Umbilical cord (tissue), 1 donor: ENCODE measurements at regions not wholly inside any gene's neighbourhood (a gene's known extent, or its start where the extent isn't known, plus 50 kb on each side); places are given as distances from the start of the nearest gene placed in this dataset.

Source experiments
- DNase-seq: peaks from one replicate; pipeline ENCODE4 v3.0.0-alpha.2; 2015; ENCODE audit warnings: low spot score

GRCh38 chr5:3736466-3736865, 140.8 kb downstream of the IRX1 start:
- no peak for DNase-seq

GRCh38 chr5:3736926-3737325, 141.3 kb downstream of the IRX1 start:
- no peak for DNase-seq

DNA sequence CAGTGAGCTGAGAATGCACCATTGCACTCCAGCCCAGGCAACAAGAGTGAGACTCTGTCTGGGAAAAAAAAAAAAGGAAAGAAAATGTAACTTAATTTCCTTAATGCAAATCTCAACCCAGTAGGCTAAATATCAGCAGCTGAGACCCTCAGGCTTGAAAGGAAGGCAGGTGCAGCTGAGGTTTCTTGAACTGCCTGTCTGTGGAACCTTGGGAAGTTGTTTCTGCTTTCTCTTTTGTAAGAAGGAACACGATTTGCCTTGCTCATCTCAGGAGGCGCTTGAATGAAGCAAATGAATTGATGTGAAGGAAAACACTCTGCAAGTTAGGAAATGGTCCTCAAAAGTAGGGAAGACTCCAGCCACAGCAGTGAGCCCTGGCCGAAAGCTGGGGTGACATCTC, 143.3 kb downstream of the IRX1 start:
- no peak for DNase-seq

DNA sequence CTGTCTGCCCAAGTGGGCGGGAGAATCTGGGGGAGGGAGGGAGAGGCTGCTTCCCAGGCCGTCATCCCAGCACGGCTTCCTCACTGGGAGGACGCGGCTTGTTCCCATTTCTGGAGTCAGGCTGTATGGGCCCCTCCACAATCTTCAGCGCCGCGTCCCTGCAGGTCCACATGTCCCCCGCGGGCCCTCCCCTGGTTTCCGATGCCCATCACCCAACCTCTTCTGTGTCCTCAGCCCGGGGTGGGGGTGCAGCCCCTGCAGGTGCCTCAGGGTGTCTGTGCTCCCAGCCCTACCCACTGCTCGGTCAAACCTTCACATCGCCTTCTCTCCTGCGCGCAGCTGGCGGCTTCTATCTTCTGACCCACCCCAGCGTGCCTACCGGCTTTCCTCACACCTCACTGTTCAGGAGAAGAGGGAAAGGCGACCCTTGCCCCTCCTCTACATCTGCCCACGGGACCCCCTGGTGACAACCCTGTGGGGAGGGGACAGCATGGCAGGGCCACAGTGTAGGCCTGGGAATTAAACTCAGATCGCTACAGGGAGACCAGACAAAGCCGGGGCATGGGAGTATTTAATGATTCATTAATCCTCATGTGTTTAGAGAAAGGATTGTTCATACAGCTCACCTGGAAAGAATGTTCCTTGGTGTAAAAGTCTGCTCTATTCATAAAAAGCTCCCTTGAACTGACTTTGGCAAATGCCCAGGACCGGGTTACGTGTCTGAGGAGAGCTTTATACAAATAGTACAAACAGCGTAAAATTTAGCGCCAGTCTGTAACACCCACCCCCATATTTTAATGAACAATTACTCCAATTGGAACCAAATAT, 145.1 kb downstream of the IRX1 start:
- no peak for DNase-seq

- DNase-seq: no peak
Measured at GRCh38 chr5:3741374-3741770, 145.7 kb downstream of the IRX1 start.

DNA sequence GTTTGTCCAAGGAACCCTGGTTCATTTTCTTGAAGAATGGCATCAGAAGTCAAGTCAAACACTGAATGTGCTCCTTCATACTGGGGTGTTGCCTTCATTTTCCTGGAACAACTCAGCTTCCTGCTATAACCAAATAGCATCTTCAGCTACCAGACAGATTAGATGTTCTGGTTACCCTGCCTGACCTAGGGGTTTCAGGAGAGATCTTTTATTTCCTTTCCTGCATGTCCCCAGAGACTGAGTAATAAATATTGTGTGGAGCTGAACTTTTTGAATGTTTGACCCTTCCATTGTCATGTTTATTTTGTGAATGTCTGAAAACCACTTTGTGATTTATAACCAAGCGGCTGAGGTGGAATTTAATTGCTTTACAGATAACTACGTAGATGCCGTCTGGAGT, 147.1 kb downstream of the IRX1 start:
- DNase-seq: no peak

- no peak for DNase-seq
Measured at GRCh38 chr5:3751846-3752245, 156.2 kb downstream of the IRX1 start.

DNA sequence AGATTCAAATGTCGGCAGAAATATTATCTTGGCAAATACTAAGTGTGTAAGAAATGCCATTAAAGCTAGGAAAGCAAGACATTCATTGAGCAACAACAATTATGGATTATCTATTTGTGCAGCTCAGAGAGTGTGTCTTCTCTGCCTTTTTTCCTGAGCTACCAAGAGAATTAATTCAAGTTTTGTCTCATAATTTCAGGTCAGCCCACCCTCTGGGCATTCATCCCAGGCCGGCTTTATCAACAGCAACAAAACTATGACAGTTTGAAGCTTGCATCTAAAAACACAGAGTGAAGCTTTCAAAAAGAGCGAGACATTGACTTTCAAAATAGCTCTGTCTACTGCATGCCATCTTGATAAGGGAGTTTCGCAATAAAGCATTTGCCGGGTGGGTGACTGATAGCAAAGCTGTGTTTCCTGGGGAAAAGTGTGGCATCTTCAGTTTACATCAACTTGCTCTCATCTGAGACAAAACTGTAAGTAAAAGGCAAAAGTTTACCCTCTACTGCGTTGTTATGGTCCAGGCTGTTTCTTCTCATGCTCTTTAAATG, 182.4 kb downstream of the IRX1 start:
- peak; percentile 11 for DNase-seq

GRCh38 chr5:3778945-3779344, 183.3 kb downstream of the IRX1 start:
- DNase-seq: no peak

GRCh38 chr5:3780278-3780677, 184.6 kb downstream of the IRX1 start:
- no peak for DNase-seq

DNA sequence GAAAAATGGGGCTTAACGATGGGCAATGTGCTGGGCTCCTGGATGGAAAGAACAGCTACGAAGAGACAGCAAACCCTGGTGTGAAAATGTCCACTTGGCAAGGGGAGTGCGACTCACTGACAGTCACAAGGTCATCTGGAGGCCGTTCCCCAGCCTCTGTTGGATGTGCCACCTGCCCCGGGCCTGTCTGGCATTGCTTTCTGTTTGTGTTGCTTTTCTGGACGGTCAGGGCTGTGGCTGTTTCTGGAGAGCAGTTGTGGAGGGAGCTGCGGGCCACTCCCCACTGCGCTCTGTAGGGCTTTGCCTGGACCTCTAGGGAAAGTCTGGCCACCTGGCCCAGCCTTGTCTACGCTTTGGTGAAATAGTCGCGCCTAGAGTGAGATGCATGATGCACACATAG, 185.3 kb downstream of the IRX1 start:
- no peak for DNase-seq

GRCh38 chr5:3784854-3785253, 189.2 kb downstream of the IRX1 start:
- no peak for DNase-seq

DNA sequence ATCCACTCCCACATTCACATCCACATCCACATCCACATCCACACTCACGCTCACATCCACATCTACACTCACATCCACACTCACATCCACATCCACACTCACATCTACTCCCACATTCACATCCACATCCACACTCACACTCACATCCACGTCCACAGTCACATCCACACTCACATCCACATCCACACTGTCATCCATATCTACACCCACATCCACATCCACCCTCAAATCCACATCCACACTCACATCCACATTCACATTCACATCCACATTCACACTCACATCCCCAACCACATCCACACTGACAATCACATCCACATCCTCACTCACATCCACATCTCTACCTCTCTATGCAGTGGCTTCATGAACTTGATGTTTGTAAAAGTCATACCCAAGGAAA, 190.5 kb downstream of the IRX1 start:
- DNase-seq: no peak

DNA sequence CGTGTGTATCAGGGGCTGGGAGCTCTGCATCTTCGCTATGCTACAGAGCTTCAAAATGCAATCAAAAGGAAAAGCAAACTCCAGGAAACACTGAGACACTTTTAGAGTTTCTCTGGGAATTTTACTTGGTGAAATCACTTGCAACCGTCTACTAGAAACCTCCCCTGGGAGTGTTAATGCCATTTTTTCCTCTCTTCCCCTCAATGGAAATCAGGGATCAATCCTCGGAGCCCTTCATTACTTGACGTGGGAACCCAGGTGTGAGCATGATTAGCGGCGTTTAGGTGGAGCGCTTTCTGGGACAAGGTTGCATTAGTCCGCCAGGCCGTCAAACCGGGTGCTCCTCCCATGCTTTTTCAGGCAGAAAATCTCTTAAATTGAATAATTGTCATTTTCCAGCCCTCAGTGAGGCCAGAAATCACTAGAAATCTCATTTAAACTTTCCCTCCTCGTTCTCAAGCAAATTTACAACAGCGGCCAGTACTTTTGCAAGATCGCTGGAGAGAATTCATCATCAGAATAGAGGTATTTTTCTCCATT, 191.3 kb downstream of the IRX1 start:
- DNase-seq: no peak

DNA sequence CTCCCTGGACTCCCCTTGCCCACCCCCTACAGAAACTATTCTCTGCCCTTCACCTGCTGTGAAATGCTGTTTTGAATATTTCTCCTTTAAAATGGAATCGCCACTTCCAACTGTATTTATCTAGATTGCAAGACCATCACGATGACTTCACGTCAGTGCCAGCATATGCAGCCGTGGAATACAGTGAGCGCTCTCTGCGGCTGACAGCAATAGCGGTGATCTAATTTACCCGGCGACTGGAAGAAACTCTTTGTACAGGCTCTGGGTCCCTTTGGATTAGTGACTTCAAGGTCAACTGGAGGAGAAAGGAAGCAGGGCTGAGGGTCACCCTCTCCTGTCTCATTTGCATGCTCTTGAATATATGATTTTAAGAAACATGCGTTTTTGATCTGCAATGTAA, 192.0 kb downstream of the IRX1 start:
- no peak for DNase-seq

- no peak for DNase-seq
Measured at GRCh38 chr5:3789519-3790193, 194.0 kb downstream of the IRX1 start.

- no peak for DNase-seq
Measured at GRCh38 chr5:3793162-3793561, 197.5 kb downstream of the IRX1 start.

DNA sequence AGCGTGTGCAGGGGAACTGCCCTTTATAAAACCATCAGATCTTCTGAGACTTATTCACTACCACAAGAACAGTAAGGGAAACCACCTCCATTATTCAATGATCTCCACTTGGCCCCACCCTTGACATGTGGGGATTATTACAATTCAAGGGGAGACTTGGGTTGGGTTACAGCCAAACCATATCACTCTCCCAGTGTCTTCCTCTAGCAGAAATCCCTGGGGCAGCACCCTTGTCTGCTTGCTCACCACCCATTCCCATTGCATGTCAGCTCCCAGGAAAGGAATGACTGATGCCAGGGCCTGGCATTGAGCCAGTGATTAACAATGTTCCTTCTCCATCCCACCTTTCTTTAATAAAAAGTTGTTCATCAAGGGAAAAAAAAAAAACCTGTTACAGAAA, 199.0 kb downstream of the IRX1 start:
- DNase-seq: no peak

DNA sequence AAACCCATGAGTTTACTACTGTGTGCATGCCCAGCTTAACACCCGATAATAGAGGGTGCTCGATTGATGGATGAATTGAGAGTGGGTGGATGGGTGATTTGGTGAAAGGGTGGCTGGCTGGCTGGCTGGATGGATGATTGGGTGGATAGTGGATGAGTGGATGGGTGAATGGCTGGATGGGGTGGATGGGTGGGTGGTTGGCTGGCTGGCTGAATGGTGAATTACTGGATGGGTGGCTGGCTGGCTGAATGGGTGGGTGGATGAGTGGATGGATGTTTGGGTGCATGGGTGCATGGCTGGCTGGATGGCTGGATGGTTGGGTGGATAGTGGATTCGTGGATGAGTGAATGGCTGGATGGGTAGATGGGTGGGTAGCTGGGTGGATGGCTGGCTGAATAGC, 201.1 kb downstream of the IRX1 start:
- DNase-seq: no peak

- DNase-seq: no peak
Measured at GRCh38 chr5:3801967-3802366, 206.3 kb downstream of the IRX1 start.

DNA sequence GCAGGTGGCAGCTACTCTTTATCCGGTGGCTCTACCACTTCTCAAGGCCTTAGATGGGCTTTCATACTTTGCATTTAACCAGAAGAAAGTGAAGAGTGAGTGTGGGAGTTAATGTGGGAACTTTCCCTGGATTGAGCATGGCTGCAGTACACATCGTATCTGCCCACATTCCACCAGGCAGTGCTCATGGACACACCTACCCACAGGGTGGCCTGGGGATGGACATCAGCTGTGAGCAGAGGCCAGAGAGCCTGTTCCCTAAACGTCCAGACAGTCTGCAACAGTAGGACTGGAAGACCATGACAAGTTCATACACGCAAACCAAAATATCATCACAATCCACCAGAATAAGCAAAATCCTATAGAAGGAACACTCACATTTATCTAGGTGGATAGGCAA, 213.8 kb downstream of the IRX1 start:
- no peak for DNase-seq

DNA sequence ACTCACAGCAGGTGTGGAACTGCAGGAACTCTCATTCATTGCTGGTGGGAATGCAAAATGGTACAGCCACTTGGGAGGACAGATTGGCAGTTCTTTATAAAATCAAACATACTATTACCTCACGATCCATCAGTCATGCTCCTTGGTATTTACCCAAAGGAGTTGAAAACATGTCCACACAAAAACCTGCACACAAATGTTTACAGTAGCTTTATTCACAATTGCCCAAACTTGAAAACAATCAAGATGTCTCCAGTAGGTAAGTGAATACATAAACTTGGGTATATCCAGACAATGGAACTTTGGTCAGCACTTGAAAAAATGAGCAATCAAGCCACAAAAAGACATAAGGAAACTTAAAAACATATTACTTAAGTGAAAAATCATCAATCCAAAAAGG, 215.5 kb downstream of the IRX1 start:
- DNase-seq: no peak

DNA sequence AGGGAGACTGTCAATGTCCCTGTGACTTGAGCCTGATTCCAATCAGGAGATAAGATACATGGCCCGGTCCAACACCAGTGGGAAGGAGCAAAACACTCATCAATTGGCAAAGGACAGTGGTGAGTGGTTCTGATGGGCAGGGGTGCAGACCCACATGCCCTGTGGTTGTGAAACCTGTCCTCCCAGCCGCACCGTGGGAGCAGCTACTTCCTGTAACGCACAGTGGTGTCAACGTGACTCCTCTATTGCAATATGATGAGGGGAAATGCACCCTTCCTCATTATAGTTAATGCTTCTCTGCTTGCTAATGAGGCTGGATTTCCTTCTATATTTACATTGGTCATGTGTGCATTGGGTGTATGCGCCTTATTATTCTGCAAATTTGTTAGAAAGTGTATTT, 223.0 kb downstream of the IRX1 start:
- no peak for DNase-seq
